Gastroesophageal sphincter (tissue), 4 donors: ENCODE measurements at regions not wholly inside any gene's neighbourhood (a gene's known extent, or its start where the extent isn't known, plus 50 kb on each side); places are given as distances from the start of the nearest gene placed in this dataset.

Experiments used
- ATAC-seq: fragments of 150-250 bp; one replicate; pipeline ENCODE4 v1.9.1; 2016; ENCODE audit warnings: mild to moderate bottlenecking, moderate library complexity
- H3K27ac ChIP-seq, 4 donors: fragments of 200-600 bp; sonication (generic) in 3 of 4; 1 replicate in 3 of 4; 2 replicates in 1 of 4; pipeline ENCODE4 v1.5.1; 2016 to 2019
- H3K27me3 ChIP-seq: fragments of 200-600 bp; sonication (generic); one replicate; pipeline ENCODE4 v1.5.1; 2019
- H3K36me3 ChIP-seq, 2 donors: fragments of 200-600 bp; sonication (generic); one replicate each; pipeline ENCODE4 v1.5.1; 2019; ENCODE audit warnings: control low read depth in 1 of 2
- H3K4me1 ChIP-seq, 3 donors: fragments of 200-600 bp; sonication (generic); 1 replicate in 2 of 3; 2 replicates in 1 of 3; pipeline ENCODE4 v1.5.1; 2016 to 2019; ENCODE audit warnings: control low read depth in 2 of 3
- H3K4me3 ChIP-seq, 2 donors: fragments of 200-600 bp; sonication (generic); one replicate each; pipeline ENCODE4 v1.5.1; 2019; ENCODE audit warnings: mild to moderate bottlenecking in 1 of 2, moderate library complexity in 1 of 2
- H3K9me3 ChIP-seq, 3 donors: fragments of 200-600 bp; sonication (generic); one replicate each; pipeline ENCODE4 v1.5.1; 2017 to 2019; ENCODE audit warnings: control low read depth in 2 of 3
- EP300 ChIP-seq: sonication (generic); formaldehyde crosslinking; IDR thresholded peaks from one replicate; pipeline ENCODE4 v1.6.1; 2017; ENCODE audit warnings: antibody characterized with exemption, mild to moderate bottlenecking
- POLR2A ChIP-seq, 2 donors: fragments of 450-650 bp; IDR thresholded peaks; one replicate each; pipeline ENCODE4 v1.6.1; 2017; ENCODE audit warnings: antibody characterized with exemption in 2 of 2, mild to moderate bottlenecking in 2 of 2, moderate library complexity in 1 of 2
- POLR2AphosphoS5 ChIP-seq: sonication (generic); formaldehyde crosslinking; IDR thresholded peaks from one replicate; pipeline ENCODE4 v1.6.1; 2017; ENCODE audit warnings: antibody characterized with exemption
- WGBS, 2 donors: methylation state at CpG; one replicate each; pipeline ENCODE4 v1.1.5; 2018; ENCODE audit warnings: low coverage in 1 of 2; 5-methylcytosine and 5-hydroxymethylcytosine counted together
- TF ChIP-seq, protein P1 (sequence below), 4 experiments: fragments of 200-600 bp in 2 of 4; fragments of 450-650 bp in 2 of 4; sonication (generic) in 1 of 4; IDR thresholded peaks; one replicate each; pipeline ENCODE4 v1.5.1; 2017 to 2019; ENCODE audit warnings: antibody characterized with exemption in 4 of 4, mild to moderate bottlenecking in 2 of 4, moderate library complexity in 2 of 4

DNA sequence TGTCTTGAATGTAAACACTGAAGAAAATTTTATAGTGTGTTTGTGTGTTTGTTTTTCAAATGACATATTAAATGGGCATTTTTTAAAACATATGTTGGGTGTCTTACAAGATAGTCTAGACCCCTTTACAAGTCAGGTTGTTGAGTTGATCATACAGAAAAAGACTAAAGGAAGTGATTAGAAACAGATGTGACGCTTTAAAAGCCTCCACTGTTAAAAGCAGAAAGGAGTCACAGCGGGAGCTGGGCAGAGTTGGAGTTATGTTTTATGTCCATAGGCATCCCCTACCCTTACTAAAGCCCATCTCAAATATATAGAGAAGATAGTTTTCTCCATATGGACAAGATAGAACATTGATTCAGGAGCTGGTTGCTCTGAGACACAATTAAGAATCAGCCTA is 393.9 kb downstream of the PLPP3 start:
- Histone ChIP-seq H3K27ac (no peak overlapping the region), H3K9me3 (no peaks in the 10 kb centered on the region), H3K27me3 (no peaks in the 10 kb centered on the region), H3K4me3 (no peak overlapping the region), H3K36me3 (no peaks in the 10 kb centered on the region), H3K4me1 (peaks cover 0 to 29% (median 6%) of the 10 kb centered on the region in 3 donors)
- TF ChIP-seq POLR2A (IDR thresholded peaks at IDR 0.05): no peak
- TF ChIP-seq EP300: no peak
- TF ChIP-seq, protein P1, sequence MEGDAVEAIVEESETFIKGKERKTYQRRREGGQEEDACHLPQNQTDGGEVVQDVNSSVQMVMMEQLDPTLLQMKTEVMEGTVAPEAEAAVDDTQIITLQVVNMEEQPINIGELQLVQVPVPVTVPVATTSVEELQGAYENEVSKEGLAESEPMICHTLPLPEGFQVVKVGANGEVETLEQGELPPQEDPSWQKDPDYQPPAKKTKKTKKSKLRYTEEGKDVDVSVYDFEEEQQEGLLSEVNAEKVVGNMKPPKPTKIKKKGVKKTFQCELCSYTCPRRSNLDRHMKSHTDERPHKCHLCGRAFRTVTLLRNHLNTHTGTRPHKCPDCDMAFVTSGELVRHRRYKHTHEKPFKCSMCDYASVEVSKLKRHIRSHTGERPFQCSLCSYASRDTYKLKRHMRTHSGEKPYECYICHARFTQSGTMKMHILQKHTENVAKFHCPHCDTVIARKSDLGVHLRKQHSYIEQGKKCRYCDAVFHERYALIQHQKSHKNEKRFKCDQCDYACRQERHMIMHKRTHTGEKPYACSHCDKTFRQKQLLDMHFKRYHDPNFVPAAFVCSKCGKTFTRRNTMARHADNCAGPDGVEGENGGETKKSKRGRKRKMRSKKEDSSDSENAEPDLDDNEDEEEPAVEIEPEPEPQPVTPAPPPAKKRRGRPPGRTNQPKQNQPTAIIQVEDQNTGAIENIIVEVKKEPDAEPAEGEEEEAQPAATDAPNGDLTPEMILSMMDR (IDR thresholded peaks at IDR 0.05): no peak
- no peak for TF ChIP-seq POLR2AphosphoS5
- no peak for ATAC-seq
- 87 to 100% methylated on average over 1 to 2 of the region's 2 CpGs for WGBS, 2 donors

DNA sequence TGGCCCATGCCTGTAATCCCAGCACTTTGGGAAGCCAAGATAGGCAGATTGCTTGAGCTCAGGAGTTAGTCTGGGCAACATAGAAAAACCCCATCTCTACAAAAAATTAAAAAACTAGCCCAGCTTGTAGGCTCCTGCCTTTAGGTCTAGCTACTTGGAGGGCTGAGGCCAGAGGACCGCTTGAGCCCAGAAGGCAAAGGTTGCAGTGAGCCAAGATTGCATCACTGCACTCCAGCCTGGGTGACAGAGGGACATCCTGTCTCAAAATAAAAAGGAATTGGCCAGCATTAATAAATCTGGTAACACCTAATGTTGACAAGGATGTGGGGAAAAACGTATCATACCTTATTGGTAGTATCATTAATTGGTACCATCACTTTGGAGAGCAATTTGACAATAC is 396.2 kb downstream of the PLPP3 start:
- no peak for ATAC-seq
- H3K9me3 ChIP-seq: no peaks in the 10 kb centered on the region
- no peaks in the 10 kb centered on the region for H3K36me3 ChIP-seq
- no peak overlapping the region for H3K4me3 ChIP-seq
- no peaks in the 10 kb centered on the region for H3K27me3 ChIP-seq
- H3K27ac ChIP-seq: no peak overlapping the region
- WGBS, 2 donors: 88 to 100% methylated on average over 1 to 2 of the region's 2 CpGs
- H3K4me1 ChIP-seq: peaks cover 0 to 15% (median 0%) of the 10 kb centered on the region in 3 donors
- TF ChIP-seq POLR2AphosphoS5: no peak
- no peak for TF ChIP-seq POLR2A (IDR thresholded peaks at IDR 0.05)
- TF ChIP-seq, protein P1 (IDR thresholded peaks at IDR 0.05): no peak
- no peak for TF ChIP-seq EP300

DNA sequence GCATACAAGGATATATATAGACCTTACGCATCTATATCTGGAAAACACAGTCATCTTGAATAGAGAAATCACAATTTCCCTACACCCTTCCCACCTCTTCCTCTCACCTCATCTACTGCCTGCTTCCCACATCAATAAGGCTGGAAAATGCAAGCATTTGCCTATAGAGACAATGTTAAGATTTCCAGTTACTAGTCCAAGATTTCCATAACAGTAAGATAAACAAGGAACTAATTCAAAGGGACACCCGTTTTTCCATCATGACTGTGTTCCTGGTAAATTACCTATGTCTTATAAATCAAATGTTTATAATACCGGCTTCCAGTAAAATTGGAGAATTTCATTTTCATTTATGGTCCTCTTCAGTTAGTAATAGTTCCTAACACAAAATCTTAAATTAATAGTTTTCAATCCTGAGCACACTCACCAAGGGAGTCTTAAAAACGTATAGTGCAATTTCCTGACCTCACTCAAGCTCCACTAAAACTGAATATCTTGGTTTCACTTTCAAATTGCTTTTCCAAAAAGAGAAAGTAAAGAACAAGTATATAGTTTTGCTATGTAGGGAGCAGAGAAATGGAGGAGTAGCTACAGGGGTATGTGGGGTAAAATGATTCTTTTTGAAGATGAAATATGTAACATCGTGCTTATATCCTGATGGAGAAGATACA is 398.7 kb downstream of the PLPP3 start:
- Histone ChIP-seq H3K4me3 (peak overlapping the region; percentile 32 to 35), H3K36me3 (no peaks in the 10 kb centered on the region), H3K4me1 (peaks cover 0 to 11% (median 0%) of the 10 kb centered on the region in 3 donors), H3K9me3 (no peaks in the 10 kb centered on the region), H3K27ac (peak overlapping the region in 2 of 4 donors; percentile 6 to 42), H3K27me3 (no peaks in the 10 kb centered on the region)
- no peak for ATAC-seq
- TF ChIP-seq, protein P1 (IDR thresholded peaks at IDR 0.05): no peak
- TF ChIP-seq POLR2A (IDR thresholded peaks at IDR 0.05) (no peak), EP300 (no peak), POLR2AphosphoS5 (no peak)
- WGBS, 2 donors: 27 to 44% methylated on average over 5 of the region's 5 CpGs

DNA sequence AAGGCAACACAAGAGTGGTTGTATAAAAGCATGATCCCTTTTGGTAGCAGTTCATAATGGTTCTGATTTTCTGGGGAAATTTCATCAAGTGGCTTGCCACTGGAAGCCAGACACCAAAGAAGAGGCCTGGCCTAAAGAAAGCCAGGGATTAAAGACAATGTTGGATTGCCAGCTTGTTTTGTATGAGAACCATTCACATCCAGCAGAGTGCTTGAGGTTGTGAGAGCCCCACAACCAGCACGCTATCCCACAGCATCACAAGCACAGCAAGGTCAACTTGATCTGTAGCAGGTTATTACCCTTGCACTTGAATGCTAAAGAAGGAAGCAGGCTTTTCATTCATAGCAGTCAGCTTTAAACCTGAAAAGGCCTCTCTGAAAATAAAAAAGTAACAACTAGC is 399.8 kb downstream of the PLPP3 start:
- Histone ChIP-seq H3K4me1 (peaks cover 0 to 11% (median 0%) of the 10 kb centered on the region in 3 donors), H3K27ac (no peak overlapping the region), H3K9me3 (no peaks in the 10 kb centered on the region), H3K27me3 (no peaks in the 10 kb centered on the region), H3K4me3 (no peak overlapping the region), H3K36me3 (no peaks in the 10 kb centered on the region)
- WGBS, 2 donors: 57 to 100% methylated on average over 1 of the region's 1 CpG
- no peak for TF ChIP-seq POLR2A (IDR thresholded peaks at IDR 0.05)
- no peak for ATAC-seq

DNA sequence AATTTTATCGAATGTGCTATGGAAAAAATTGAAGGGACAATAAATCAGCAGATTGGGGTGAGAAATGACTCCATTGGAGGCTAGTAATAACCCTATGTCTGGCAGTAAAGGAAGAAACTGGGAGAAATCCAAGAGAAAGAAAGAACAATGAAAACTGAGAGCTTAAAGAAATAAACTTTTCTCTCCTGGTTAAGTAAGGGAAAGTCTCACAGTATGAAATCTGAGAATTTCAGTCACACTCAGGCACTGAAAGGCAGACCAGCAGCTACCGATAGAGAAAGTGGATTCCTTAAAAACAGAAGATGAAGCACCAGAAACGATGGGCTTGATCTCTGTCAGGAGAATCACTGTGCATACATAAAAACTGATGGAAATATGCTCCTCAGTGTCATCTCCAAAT is 404.2 kb downstream of the PLPP3 start:
- Histone ChIP-seq H3K27me3 (no peaks in the 10 kb centered on the region), H3K4me1 (peaks cover 0 to 7% (median 0%) of the 10 kb centered on the region in 3 donors), H3K36me3 (no peaks in the 10 kb centered on the region), H3K4me3 (no peak overlapping the region), H3K9me3 (peaks cover 0 to 6% (median 0%) of the 10 kb centered on the region in 3 donors), H3K27ac (no peak overlapping the region)
- TF ChIP-seq POLR2AphosphoS5 (no peak), POLR2A (IDR thresholded peaks at IDR 0.05) (no peak), EP300 (no peak)
- TF ChIP-seq, protein P1 (IDR thresholded peaks at IDR 0.05): no peak
- 57 to 67% methylated on average over 3 of the region's 3 CpGs for WGBS, 2 donors
- ATAC-seq: no peak
